ENCODE measurements at regions not wholly inside any gene's neighbourhood (a gene's known extent, or its start where the extent isn't known, plus 50 kb on each side); places are given as distances from the start of the nearest gene placed in this dataset.
"Not testable (repeated sequence)": the region's sequence is repeated elsewhere in the genome, so short reads cannot be mapped to it uniquely, and the experiment has no call there.

DNA sequence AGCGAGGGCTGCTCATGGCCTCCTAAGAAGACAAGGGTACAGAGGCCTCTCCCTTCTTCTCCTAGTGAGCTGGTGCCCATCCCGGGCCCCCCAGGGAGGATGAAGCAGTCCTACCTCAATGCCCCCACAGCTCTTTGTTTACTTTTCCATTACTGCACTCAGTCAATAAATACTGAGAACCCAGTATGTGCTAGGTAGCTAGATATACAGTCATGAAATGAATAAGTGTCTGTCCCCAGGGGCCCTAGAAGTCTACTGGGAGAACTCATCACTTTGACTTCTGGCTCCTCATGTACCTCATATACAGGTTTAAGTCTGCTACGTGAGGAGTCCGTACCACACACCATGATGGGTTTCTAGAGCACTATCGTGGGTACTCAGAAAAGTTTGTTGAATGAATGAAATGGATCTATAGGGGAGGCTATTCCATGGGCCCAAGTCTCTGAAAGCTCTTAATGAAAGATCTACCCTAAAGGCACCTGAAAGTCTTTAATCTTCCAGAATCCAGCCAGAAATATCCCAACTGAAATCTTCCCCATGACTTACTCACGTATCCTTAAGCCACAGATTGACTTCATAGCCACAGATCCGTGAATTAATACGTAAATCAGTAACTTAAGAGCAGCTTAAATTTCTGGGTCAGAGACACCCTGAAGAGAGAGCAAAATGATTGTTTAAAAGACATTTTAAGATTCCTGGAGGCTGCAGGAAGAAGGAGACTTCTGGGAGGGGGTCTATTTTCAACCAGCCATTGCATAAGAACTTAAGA, 51.6 kb upstream of the POMP start:
- Mint-ChIP-seq H3K4me3 (no peak overlapping the region), H3K36me3 (no peaks in the 10 kb centered on the region), H3K27me3 (no peaks in the 10 kb centered on the region), H3K27ac (no peak overlapping the region), H3K9me3 (no peaks in the 10 kb centered on the region), H3K4me1 (peaks cover 17% of the 10 kb centered on the region)
- DNase-seq: no peak

- H3K27me3 Mint-ChIP-seq: no peaks in the 10 kb centered on the region
- H3K9me3 Mint-ChIP-seq: no peaks in the 10 kb centered on the region
- no peak for DNase-seq
- no peaks in the 10 kb centered on the region for H3K36me3 Mint-ChIP-seq
- H3K4me1 Mint-ChIP-seq: peaks cover 8% of the 10 kb centered on the region
- H3K4me3 Mint-ChIP-seq: no peak overlapping the region
- H3K27ac Mint-ChIP-seq: no peak overlapping the region
These were observed 52.5 kb upstream of the POMP start for GRCh38 chr13:28606466-28606865.

DNA sequence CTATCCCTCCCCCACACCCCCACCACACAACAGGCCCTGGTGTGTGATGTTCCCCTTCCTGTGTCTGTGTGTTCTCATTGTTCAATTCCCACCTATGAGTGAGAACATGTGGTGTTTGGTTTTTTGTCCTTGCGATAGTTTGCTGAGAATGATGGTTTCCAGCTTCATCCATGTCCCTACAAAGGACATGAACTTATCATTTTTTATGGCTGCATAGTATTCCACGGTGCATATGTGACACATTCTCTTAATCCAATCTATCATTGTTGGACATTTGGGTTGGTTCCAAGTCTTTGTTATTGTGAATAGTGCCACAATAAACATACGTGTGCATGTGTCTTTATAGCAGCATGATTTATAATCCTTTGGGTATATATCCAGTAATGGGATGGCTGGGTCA, 53.8 kb upstream of the POMP start:
- not testable (repeated sequence) for H3K27ac Mint-ChIP-seq, H3K9me3 Mint-ChIP-seq, H3K4me3 Mint-ChIP-seq, H3K36me3 Mint-ChIP-seq, H3K4me1 Mint-ChIP-seq, DNase-seq, H3K27me3 Mint-ChIP-seq

GRCh38 chr13:28603043-28603664, 55.8 kb upstream of the POMP start:
- Mint-ChIP-seq H3K4me1 (no peaks in the 10 kb centered on the region), H3K27me3 (no peaks in the 10 kb centered on the region), H3K4me3 (no peak overlapping the region), H3K36me3 (no peaks in the 10 kb centered on the region), H3K27ac (no peak overlapping the region), H3K9me3 (no peaks in the 10 kb centered on the region)
- no peak for DNase-seq

GRCh38 chr13:28602580-28602979, 56.4 kb upstream of the POMP start:
- H3K27me3 Mint-ChIP-seq: no peaks in the 10 kb centered on the region
- H3K27ac Mint-ChIP-seq: no peak overlapping the region
- H3K36me3 Mint-ChIP-seq: no peaks in the 10 kb centered on the region
- no peak overlapping the region for H3K4me3 Mint-ChIP-seq
- DNase-seq: no peak
- no peaks in the 10 kb centered on the region for H3K4me1 Mint-ChIP-seq
- no peaks in the 10 kb centered on the region for H3K9me3 Mint-ChIP-seq

DNA sequence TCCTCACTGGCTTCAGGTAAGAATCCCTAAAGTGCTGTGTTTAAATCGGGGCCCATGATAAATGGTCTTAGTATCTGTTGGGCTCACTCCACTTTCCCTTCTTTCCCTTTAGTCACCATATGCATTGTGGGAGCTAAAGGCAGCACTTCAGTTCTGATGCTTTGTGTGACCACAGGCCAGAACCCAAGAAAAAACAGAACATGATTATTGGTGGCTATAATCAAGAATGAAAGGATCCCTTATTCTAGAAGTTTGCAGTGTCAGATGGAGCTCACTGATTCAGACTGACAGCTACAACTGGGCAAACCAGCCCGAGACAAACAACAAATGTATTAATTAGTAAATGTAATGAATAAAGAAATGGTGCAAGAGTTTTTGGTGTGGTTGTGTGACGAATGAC, 57.3 kb upstream of the POMP start:
- DNase-seq: no peak
- Mint-ChIP-seq H3K27me3 (peaks cover under 1% of the 10 kb centered on the region), H3K27ac (no peak overlapping the region), H3K36me3 (no peaks in the 10 kb centered on the region), H3K4me1 (no peaks in the 10 kb centered on the region), H3K4me3 (no peak overlapping the region), H3K9me3 (no peaks in the 10 kb centered on the region)

GRCh38 chr13:28597641-28598040, 61.3 kb upstream of the POMP start:
- Mint-ChIP-seq H3K9me3 (no peaks in the 10 kb centered on the region), H3K4me3 (no peak overlapping the region), H3K36me3 (no peaks in the 10 kb centered on the region), H3K27me3 (peaks cover 26% of the 10 kb centered on the region), H3K4me1 (no peaks in the 10 kb centered on the region), H3K27ac (no peak overlapping the region)
- no peak for DNase-seq

GRCh38 chr13:28590461-28590860, 68.5 kb upstream of the POMP start:
- Mint-ChIP-seq H3K9me3 (no peaks in the 10 kb centered on the region), H3K27ac (no peak overlapping the region), H3K27me3 (peaks cover 32% of the 10 kb centered on the region), H3K4me1 (peaks cover 3% of the 10 kb centered on the region), H3K4me3 (no peak overlapping the region), H3K36me3 (no peaks in the 10 kb centered on the region)
- no peak for DNase-seq

DNA sequence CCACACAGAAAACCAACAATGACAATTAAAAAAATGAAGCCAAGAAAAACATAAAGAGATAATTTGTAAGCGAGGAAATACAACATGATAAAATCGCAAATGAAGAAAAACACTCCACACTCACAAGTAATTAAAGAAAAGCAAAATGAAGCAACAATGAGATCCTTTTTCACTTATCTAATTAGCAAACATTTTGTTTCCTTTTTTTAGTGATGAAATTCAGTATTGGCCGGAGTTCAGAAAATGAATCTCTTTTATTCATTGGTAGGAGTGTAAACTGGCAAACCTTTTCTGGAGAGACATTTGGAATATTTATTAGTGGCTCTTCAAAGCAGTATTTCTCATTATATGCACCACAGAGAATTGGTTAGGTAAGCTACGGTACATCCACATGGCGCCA, 70.6 kb upstream of the POMP start:
- Mint-ChIP-seq H3K4me3 (no peak overlapping the region), H3K27ac (no peak overlapping the region), H3K27me3 (peaks cover 20% of the 10 kb centered on the region), H3K4me1 (peaks cover 3% of the 10 kb centered on the region), H3K36me3 (no peaks in the 10 kb centered on the region), H3K9me3 (no peaks in the 10 kb centered on the region)
- DNase-seq: no peak

DNA sequence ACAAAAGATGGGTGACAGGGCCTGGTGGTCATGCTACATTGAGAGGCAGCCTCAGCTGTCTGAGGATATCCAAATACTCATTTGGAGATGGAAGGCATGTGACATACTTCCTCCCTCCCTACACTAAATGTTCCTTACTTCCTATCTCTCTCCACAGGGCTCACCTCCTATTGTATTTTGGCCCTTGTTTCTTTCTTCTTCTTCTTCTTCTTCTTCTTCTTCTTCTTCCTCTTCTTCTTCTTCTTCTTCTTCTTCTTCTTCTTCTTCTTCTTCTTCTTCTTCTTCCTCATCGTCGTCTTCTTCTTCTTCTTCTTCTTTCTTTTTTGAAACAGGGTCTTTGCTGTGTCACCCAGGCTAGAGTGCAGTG, 71.8 kb upstream of the POMP start:
- no peaks in the 10 kb centered on the region for H3K9me3 Mint-ChIP-seq
- no peak overlapping the region for H3K4me3 Mint-ChIP-seq
- H3K27ac Mint-ChIP-seq: no peak overlapping the region

GRCh38 chr13:28586439-28587173, 72.3 kb upstream of the POMP start:
- no peak overlapping the region for H3K4me3 Mint-ChIP-seq
- no peak for DNase-seq
- no peaks in the 10 kb centered on the region for H3K36me3 Mint-ChIP-seq
- H3K9me3 Mint-ChIP-seq: no peaks in the 10 kb centered on the region
- H3K4me1 Mint-ChIP-seq: peaks cover 9% of the 10 kb centered on the region
- H3K27me3 Mint-ChIP-seq: peaks cover 9% of the 10 kb centered on the region
- H3K27ac Mint-ChIP-seq: no peak overlapping the region

More for the DNA sequence above, 71.8 kb upstream of the POMP start:
- Mint-ChIP-seq H3K4me1 (peaks cover 9% of the 10 kb centered on the region), H3K27me3 (peaks cover 11% of the 10 kb centered on the region), H3K36me3 (no peaks in the 10 kb centered on the region)
- no peak for DNase-seq

GRCh38 chr13:28585561-28585960, 73.4 kb upstream of the POMP start:
- Mint-ChIP-seq H3K4me3 (no peak overlapping the region), H3K4me1 (peaks cover 9% of the 10 kb centered on the region), H3K9me3 (no peaks in the 10 kb centered on the region), H3K36me3 (no peaks in the 10 kb centered on the region), H3K27me3 (peaks cover 9% of the 10 kb centered on the region), H3K27ac (no peak overlapping the region)
- DNase-seq: no peak

- H3K9me3 Mint-ChIP-seq: no peaks in the 10 kb centered on the region
These were observed 74.0 kb upstream of the POMP start for GRCh38 chr13:28584873-28585381.

GRCh38 chr13:28583651-28584091, 75.3 kb upstream of the POMP start:
- Mint-ChIP-seq H3K27me3 (peaks cover 3% of the 10 kb centered on the region), H3K36me3 (no peaks in the 10 kb centered on the region), H3K9me3 (no peaks in the 10 kb centered on the region), H3K27ac (no peak overlapping the region), H3K4me3 (no peak overlapping the region), H3K4me1 (peaks cover 9% of the 10 kb centered on the region)
- DNase-seq: no peak

More at GRCh38 chr13:28584873-28585381, 74.0 kb upstream of the POMP start:
- Mint-ChIP-seq H3K27ac (no peak overlapping the region), H3K4me3 (no peak overlapping the region), H3K4me1 (peaks cover 9% of the 10 kb centered on the region), H3K36me3 (no peaks in the 10 kb centered on the region), H3K27me3 (peaks cover 7% of the 10 kb centered on the region)
- DNase-seq: no peak

GRCh38 chr13:28582892-28583240, 76.1 kb upstream of the POMP start:
- Mint-ChIP-seq H3K9me3 (no peaks in the 10 kb centered on the region), H3K27me3 (peaks cover 3% of the 10 kb centered on the region), H3K27ac (peak overlapping the region; percentile 60), H3K4me3 (no peak overlapping the region), H3K4me1 (peaks cover 9% of the 10 kb centered on the region), H3K36me3 (no peaks in the 10 kb centered on the region)
- no peak for DNase-seq
